ENCODE measurements at regions not wholly inside any gene's neighbourhood (a gene's known extent, or its start where the extent isn't known, plus 50 kb on each side); places are given as distances from the start of the nearest gene placed in this dataset.
"Not testable (repeated sequence)": the region's sequence is repeated elsewhere in the genome, so short reads cannot be mapped to it uniquely, and the experiment has no call there.

GRCh38 chr5:88634014-88634413 lies 249.0 kb downstream of the MEF2C start:
- no peak for DNase-seq (ENCODE audit: low read depth in 1 of 2, low spot score in 1 of 2)
- Histone ChIP-seq H3K4me3 (replicated peaks; ENCODE audit: insufficient read depth, low read length) (no peak overlapping the region), H3K27me3 (ENCODE audit: insufficient read depth, poor library complexity, severe bottlenecking) (no peaks in the 10 kb centered on the region), H3K27ac (replicated peaks) (no peak overlapping the region)
- TF ChIP-seq SPI1 (IDR thresholded peaks at IDR 0.05; ENCODE audit: borderline replicate concordance, low read depth) (no peak), POLR2AphosphoS5 (IDR thresholded peaks at IDR 0.05; ENCODE audit: low read depth) (no peak), GABPA (IDR thresholded peaks at IDR 0.05; ENCODE audit: low read depth) (no peak)
- TF ChIP-seq, protein P1, sequence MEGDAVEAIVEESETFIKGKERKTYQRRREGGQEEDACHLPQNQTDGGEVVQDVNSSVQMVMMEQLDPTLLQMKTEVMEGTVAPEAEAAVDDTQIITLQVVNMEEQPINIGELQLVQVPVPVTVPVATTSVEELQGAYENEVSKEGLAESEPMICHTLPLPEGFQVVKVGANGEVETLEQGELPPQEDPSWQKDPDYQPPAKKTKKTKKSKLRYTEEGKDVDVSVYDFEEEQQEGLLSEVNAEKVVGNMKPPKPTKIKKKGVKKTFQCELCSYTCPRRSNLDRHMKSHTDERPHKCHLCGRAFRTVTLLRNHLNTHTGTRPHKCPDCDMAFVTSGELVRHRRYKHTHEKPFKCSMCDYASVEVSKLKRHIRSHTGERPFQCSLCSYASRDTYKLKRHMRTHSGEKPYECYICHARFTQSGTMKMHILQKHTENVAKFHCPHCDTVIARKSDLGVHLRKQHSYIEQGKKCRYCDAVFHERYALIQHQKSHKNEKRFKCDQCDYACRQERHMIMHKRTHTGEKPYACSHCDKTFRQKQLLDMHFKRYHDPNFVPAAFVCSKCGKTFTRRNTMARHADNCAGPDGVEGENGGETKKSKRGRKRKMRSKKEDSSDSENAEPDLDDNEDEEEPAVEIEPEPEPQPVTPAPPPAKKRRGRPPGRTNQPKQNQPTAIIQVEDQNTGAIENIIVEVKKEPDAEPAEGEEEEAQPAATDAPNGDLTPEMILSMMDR (IDR thresholded peaks at IDR 0.05; ENCODE audit: insufficient read depth, low read length): no peak

DNA sequence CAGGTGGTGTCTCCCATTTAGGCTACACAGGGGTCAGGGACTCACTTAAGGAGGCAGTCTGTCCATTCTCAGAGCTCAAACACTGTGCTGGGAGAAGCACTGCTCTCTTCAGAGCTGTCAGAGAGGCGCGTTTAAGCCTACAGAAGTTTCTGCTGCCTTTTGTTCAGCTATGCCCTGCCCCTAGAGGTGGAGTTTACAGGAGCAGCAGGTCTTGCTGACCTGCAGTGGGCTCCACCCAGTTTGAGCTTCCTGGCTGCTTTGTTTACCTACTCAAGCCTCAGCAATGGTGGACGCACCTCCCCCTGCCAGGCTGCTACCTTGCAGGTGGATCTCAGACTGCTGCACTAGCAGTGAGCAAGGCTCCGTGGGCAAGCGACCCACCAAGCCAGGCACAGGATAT lies 260.1 kb downstream of the MEF2C start:
- H3K4me3 ChIP-seq (replicated peaks; ENCODE audit: insufficient read depth, low read length); H3K27me3 ChIP-seq (ENCODE audit: insufficient read depth, poor library complexity, severe bottlenecking); H3K27ac ChIP-seq (replicated peaks); DNase-seq (ENCODE audit: low read depth in 1 of 2, low spot score in 1 of 2): not testable (repeated sequence)

DNA sequence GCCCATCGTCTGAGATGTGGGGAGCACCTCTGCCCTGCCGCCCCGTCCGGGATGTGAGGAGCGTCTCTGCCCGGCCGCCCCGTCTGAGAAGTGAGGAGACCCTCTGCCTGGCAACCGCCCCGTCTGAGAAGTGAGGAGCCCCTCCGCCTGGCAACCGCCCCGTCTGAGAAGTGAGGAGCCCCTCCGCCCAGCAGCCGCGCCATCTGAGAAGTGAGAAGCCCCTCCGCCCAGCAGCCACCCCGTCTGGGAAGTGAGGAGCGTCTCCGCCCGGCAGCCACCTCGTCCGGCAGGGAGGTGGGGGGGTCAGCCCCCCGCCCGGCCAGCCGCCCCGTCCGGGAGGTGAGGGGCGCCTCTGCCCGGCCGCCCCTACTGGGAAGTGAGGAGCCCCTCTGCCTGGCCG lies 267.2 kb downstream of the MEF2C start:
- H3K4me3 ChIP-seq (replicated peaks; ENCODE audit: insufficient read depth, low read length); DNase-seq (ENCODE audit: low read depth in 1 of 2, low spot score in 1 of 2); H3K27ac ChIP-seq (replicated peaks); H3K27me3 ChIP-seq (ENCODE audit: insufficient read depth, poor library complexity, severe bottlenecking): not testable (repeated sequence)

- TF ChIP-seq, protein P2, sequence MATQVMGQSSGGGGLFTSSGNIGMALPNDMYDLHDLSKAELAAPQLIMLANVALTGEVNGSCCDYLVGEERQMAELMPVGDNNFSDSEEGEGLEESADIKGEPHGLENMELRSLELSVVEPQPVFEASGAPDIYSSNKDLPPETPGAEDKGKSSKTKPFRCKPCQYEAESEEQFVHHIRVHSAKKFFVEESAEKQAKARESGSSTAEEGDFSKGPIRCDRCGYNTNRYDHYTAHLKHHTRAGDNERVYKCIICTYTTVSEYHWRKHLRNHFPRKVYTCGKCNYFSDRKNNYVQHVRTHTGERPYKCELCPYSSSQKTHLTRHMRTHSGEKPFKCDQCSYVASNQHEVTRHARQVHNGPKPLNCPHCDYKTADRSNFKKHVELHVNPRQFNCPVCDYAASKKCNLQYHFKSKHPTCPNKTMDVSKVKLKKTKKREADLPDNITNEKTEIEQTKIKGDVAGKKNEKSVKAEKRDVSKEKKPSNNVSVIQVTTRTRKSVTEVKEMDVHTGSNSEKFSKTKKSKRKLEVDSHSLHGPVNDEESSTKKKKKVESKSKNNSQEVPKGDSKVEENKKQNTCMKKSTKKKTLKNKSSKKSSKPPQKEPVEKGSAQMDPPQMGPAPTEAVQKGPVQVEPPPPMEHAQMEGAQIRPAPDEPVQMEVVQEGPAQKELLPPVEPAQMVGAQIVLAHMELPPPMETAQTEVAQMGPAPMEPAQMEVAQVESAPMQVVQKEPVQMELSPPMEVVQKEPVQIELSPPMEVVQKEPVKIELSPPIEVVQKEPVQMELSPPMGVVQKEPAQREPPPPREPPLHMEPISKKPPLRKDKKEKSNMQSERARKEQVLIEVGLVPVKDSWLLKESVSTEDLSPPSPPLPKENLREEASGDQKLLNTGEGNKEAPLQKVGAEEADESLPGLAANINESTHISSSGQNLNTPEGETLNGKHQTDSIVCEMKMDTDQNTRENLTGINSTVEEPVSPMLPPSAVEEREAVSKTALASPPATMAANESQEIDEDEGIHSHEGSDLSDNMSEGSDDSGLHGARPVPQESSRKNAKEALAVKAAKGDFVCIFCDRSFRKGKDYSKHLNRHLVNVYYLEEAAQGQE (IDR thresholded peaks at IDR 0.05; ENCODE audit: insufficient replicate concordance, low read depth): no peak
- TF ChIP-seq POLR2AphosphoS5 (IDR thresholded peaks at IDR 0.05; ENCODE audit: low read depth) (no peak), SPI1 (IDR thresholded peaks at IDR 0.05; ENCODE audit: borderline replicate concordance, low read depth) (no peak), GABPA (IDR thresholded peaks at IDR 0.05; ENCODE audit: low read depth) (no peak)
- TF ChIP-seq, protein P1 (IDR thresholded peaks at IDR 0.05; ENCODE audit: insufficient read depth, low read length): no peak
- no peak overlapping the region for H3K27ac ChIP-seq (replicated peaks)
- DNase-seq (ENCODE audit: low read depth in 1 of 2, low spot score in 1 of 2): no peak
- no peak overlapping the region for H3K4me3 ChIP-seq (replicated peaks; ENCODE audit: insufficient read depth, low read length)
- no peaks in the 10 kb centered on the region for H3K27me3 ChIP-seq (ENCODE audit: insufficient read depth, poor library complexity, severe bottlenecking)
Measured at GRCh38 chr5:88613051-88613450, 269.9 kb downstream of the MEF2C start.

DNA sequence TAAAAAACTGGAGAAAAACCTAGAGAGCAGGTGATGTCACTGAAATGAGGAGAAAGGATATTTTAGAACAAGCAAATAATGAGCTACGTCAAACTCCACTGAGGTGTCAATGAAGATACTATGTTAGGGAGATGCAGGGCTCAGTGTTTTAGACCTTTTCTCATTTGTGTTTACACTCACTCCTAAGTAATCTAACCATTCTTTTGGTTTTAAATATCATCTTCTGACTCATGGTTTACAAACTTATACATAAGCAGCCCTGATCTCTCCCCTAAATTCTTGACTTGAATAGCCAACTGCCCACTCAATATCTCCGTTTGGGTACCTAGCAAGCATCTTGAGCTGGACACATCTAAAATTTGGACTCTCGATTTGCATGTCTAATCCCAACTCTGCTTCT lies 272.4 kb downstream of the MEF2C start:
- no peaks in the 10 kb centered on the region for H3K27me3 ChIP-seq (ENCODE audit: insufficient read depth, poor library complexity, severe bottlenecking)
- no peak for DNase-seq (ENCODE audit: low read depth in 1 of 2, low spot score in 1 of 2)
- no peak overlapping the region for H3K4me3 ChIP-seq (replicated peaks; ENCODE audit: insufficient read depth, low read length)
- no peak overlapping the region for H3K27ac ChIP-seq (replicated peaks)
- no peak for TF ChIP-seq GABPA (IDR thresholded peaks at IDR 0.05; ENCODE audit: low read depth)
- TF ChIP-seq SPI1 (IDR thresholded peaks at IDR 0.05; ENCODE audit: borderline replicate concordance, low read depth): no peak

GRCh38 chr5:88607492-88607891 lies 275.5 kb downstream of the MEF2C start:
- DNase-seq (ENCODE audit: low read depth in 1 of 2, low spot score in 1 of 2): no peak
- TF ChIP-seq, protein P1 (IDR thresholded peaks at IDR 0.05; ENCODE audit: insufficient read depth, low read length): no peak
- TF ChIP-seq POLR2AphosphoS5 (IDR thresholded peaks at IDR 0.05; ENCODE audit: low read depth) (no peak), GABPA (IDR thresholded peaks at IDR 0.05; ENCODE audit: low read depth) (no peak), SPI1 (IDR thresholded peaks at IDR 0.05; ENCODE audit: borderline replicate concordance, low read depth) (no peak)
- TF ChIP-seq, protein P2 (IDR thresholded peaks at IDR 0.05; ENCODE audit: insufficient replicate concordance, low read depth): no peak
- no peak overlapping the region for H3K4me3 ChIP-seq (replicated peaks; ENCODE audit: insufficient read depth, low read length)
- H3K27ac ChIP-seq (replicated peaks): no peak overlapping the region
- no peaks in the 10 kb centered on the region for H3K27me3 ChIP-seq (ENCODE audit: insufficient read depth, poor library complexity, severe bottlenecking)

Measured in HL-60 (cell line).